HG02870 (cell line): ENCODE measurements at regions not wholly inside any gene's neighbourhood (a gene's known extent, or its start where the extent isn't known, plus 50 kb on each side); places are given as distances from the start of the nearest gene placed in this dataset.
"Not testable (repeated sequence)": the region's sequence is repeated elsewhere in the genome, so short reads cannot be mapped to it uniquely, and the experiment has no call there.

Source experiments
- ATAC-seq: cut with Tn5 transposase; IDR thresholded peaks from one replicate; pipeline ENCODE4 v1.9.1; 2021; ENCODE audit warnings: mild to moderate bottlenecking, moderate library complexity; ENCODE audit not compliant: unreplicated experiment

- peak; percentile 98 for ATAC-seq
Observed at GRCh38 chr13:38415233-38415632, 65.6 kb downstream of the UFM1 start.

GRCh38 chr13:38417241-38417640 lies 67.6 kb downstream of the UFM1 start:
- no peak for ATAC-seq

GRCh38 chr13:38417727-38418126 lies 68.1 kb downstream of the UFM1 start:
- no peak for ATAC-seq

- no peak for ATAC-seq
Observed at GRCh38 chr13:38418286-38418685, 68.6 kb downstream of the UFM1 start.

GRCh38 chr13:38419312-38419873 lies 69.7 kb downstream of the UFM1 start:
- peak; percentile 24 for ATAC-seq

GRCh38 chr13:38421590-38422560 lies 72.2 kb downstream of the UFM1 start:
- ATAC-seq: no peak

- no peak for ATAC-seq
Observed at GRCh38 chr13:38429916-38430315, 80.3 kb downstream of the UFM1 start.

- no peak for ATAC-seq
Observed at GRCh38 chr13:38430796-38431195, 81.1 kb downstream of the UFM1 start.

- no peak for ATAC-seq
Observed at GRCh38 chr13:38440666-38441065, 91.0 kb downstream of the UFM1 start.

- ATAC-seq: no peak
Observed at GRCh38 chr13:38444904-38445303, 95.3 kb downstream of the UFM1 start.

GRCh38 chr13:38452656-38453055 lies 103.0 kb downstream of the UFM1 start:
- no peak for ATAC-seq

- ATAC-seq: no peak
Observed at GRCh38 chr13:38462605-38463004, 113.0 kb downstream of the UFM1 start.

- ATAC-seq: no peak
Observed at GRCh38 chr13:38463048-38463447, 113.4 kb downstream of the UFM1 start.

- ATAC-seq: not testable (repeated sequence)
Observed at GRCh38 chr13:38472411-38472810, 122.8 kb downstream of the UFM1 start.

GRCh38 chr13:38473305-38473704 lies 123.7 kb downstream of the UFM1 start:
- no peak for ATAC-seq

GRCh38 chr13:38477676-38478075 lies 128.0 kb downstream of the UFM1 start:
- no peak for ATAC-seq

- no peak for ATAC-seq
Observed at GRCh38 chr13:38483623-38484022, 134.0 kb downstream of the UFM1 start.

- ATAC-seq: no peak
Observed at GRCh38 chr13:38490657-38491056, 141.0 kb downstream of the UFM1 start.

GRCh38 chr13:38494445-38494844 lies 144.8 kb downstream of the UFM1 start:
- ATAC-seq: no peak

GRCh38 chr13:38496917-38497316 lies 147.3 kb downstream of the UFM1 start:
- ATAC-seq: no peak

- ATAC-seq: no peak
Observed at GRCh38 chr13:38498271-38498670, 148.6 kb downstream of the UFM1 start.

- ATAC-seq: no peak
Observed at GRCh38 chr13:38514575-38514974, 164.9 kb downstream of the UFM1 start.
